ENCODE measurements at regions not wholly inside any gene's neighbourhood (a gene's known extent, or its start where the extent isn't known, plus 50 kb on each side); places are given as distances from the start of the nearest gene placed in this dataset.
"Not testable (repeated sequence)": the region's sequence is repeated elsewhere in the genome, so short reads cannot be mapped to it uniquely, and the experiment has no call there.

DNA sequence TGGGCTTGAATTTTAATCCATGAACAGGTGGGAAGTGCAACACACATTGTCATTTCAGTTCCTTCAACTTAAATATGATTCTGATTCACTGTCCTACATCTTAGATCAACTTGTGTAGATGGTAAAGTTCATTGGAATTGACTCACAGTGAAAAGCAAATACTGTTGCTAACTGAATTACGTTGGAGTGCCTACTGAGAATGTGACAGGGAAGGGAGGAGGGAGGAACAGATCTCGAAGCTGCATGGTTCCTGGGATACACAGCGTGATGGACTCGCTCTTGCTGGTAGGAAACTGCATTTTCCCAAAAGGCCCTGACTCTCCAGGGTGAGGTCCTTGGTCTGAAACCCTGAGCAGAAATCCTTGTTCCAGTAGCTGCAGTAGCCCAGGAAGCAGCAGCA lies 284.2 kb downstream of the USP46 start:
- TF ChIP-seq, protein P1, sequence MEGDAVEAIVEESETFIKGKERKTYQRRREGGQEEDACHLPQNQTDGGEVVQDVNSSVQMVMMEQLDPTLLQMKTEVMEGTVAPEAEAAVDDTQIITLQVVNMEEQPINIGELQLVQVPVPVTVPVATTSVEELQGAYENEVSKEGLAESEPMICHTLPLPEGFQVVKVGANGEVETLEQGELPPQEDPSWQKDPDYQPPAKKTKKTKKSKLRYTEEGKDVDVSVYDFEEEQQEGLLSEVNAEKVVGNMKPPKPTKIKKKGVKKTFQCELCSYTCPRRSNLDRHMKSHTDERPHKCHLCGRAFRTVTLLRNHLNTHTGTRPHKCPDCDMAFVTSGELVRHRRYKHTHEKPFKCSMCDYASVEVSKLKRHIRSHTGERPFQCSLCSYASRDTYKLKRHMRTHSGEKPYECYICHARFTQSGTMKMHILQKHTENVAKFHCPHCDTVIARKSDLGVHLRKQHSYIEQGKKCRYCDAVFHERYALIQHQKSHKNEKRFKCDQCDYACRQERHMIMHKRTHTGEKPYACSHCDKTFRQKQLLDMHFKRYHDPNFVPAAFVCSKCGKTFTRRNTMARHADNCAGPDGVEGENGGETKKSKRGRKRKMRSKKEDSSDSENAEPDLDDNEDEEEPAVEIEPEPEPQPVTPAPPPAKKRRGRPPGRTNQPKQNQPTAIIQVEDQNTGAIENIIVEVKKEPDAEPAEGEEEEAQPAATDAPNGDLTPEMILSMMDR (IDR thresholded peaks at IDR 0.05; ENCODE audit: borderline replicate concordance, insufficient read depth, low read depth, low read length): no peak

DNA sequence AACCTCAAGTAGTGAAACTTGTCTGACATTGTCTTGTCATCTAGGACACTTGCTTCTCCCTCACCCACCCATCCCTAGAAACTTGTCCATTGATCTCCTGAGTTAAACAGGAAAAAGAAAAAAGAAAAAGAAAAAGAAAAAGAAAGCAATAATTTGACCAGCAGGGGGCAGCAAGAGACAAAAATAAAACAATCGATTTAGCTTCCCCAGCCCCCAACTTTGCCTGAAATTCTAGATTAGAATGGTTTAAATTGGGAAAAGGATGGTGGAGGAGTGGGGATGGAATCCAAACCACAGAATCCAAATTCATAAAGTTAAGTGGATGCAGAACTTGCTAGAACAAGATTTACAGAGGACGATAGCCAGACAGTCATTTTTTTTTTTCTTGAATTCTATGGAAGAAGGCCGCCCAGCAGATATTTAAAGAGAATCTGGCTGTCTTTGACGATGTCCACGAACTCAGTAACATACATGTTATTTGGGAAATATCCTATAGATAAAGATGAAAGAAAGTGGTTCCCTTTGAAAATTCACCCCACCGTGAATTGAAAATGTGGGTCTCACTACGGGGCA lies 282.9 kb downstream of the USP46 start:
- no peak overlapping the region for H3K4me3 ChIP-seq (ENCODE audit: low read depth, low read length)
- TF ChIP-seq, protein P1 (IDR thresholded peaks at IDR 0.05; ENCODE audit: borderline replicate concordance, insufficient read depth, low read depth, low read length): peak; percentile 29; the same call in 1 of the 2 replicates

More for the DNA sequence above, 284.2 kb downstream of the USP46 start:
- no peak overlapping the region for H3K4me3 ChIP-seq (ENCODE audit: low read depth, low read length)

- no peak overlapping the region for H3K4me3 ChIP-seq (ENCODE audit: low read depth, low read length)
- TF ChIP-seq, protein P1 (IDR thresholded peaks at IDR 0.05; ENCODE audit: borderline replicate concordance, insufficient read depth, low read depth, low read length): no peak
Measured at GRCh38 chr4:52377563-52377962, 281.5 kb downstream of the USP46 start.

DNA sequence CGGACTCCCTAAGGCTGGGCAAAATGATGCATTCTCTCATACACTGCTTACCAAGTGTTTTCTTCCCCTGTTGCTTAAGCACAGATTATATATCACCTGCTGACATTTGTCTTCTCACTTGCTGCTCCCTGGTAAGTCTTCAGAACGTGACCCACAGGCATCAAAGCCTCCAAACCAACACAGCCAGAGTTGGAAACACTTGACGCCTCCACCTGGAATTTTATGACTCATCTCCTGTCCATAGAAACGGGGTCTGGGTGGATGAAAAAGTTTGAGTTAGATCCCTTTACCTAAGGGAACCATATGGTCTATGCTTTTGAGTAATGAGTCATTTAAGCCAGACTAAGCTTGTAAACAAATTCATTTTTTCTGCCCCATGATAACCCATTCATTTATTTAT lies 251.6 kb downstream of the USP46 start:
- H3K4me3 ChIP-seq (ENCODE audit: low read depth, low read length): no peak overlapping the region
- TF ChIP-seq, protein P1 (IDR thresholded peaks at IDR 0.05; ENCODE audit: borderline replicate concordance, insufficient read depth, low read depth, low read length): no peak

DNA sequence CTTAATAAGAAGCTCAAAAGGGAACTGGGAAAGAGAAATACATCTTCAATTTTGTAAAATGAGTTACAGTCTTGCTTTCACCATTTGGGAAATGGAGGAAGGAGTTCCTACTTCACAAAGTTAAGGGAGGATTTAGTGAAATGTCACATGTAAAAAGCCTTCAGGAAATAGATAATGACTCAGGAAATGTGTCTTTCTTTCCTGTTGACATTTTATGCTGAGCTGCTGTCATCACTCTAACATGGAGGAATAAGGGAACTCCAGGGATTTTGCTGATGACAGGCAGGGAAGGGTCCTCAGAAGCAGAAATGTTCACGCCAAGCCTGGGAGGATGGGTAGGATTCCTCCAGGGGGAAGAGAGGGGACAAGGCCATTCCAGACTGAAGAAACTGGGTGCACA lies 251.1 kb downstream of the USP46 start:
- H3K4me3 ChIP-seq (ENCODE audit: low read depth, low read length): no peak overlapping the region

DNA sequence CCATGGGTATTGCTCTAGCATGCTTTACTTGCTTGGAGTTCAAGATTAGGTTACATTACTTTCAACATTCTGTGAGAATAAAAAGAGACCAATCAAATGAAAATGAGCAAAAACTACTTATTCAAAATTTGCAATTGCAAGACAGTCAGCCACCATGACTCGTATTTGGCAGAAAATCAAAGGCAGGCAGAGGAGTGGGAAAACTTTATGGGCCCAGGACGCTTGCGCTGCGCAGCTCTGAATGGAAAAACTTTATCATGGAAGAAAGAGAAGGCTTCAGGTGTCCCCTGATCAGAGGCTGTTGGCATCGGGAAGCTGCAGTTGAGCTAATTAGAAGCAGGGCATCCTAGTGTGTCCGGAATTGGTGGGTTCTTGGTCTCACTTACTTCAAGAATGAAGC lies 250.6 kb downstream of the USP46 start:
- TF ChIP-seq, protein P1 (IDR thresholded peaks at IDR 0.05; ENCODE audit: borderline replicate concordance, insufficient read depth, low read depth, low read length): no peak
- no peak overlapping the region for H3K4me3 ChIP-seq (ENCODE audit: low read depth, low read length)

More for the DNA sequence above, 251.1 kb downstream of the USP46 start:
- TF ChIP-seq, protein P1 (IDR thresholded peaks at IDR 0.05; ENCODE audit: borderline replicate concordance, insufficient read depth, low read depth, low read length): no peak

DNA sequence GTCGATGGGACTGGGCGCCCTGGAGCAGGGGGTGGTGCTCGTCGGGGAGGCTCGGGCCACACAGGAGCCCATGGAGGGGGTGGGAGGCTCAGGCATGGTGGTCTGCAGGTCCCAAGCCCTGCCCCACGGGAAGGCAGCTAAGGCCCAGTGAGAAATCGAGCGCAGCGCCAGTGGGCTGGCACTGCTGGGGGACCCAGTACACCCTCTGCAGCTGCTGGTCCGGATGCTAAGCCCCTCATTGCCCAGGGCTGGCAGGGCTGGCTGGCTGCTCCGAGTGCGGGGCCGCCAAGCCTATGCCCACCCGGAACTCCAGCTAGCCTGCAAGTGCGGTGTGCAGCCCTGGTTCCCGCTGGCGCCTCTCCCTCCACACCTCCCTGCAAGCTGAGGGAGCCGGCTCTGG lies 249.3 kb downstream of the USP46 start:
- H3K4me3 ChIP-seq (ENCODE audit: low read depth, low read length): not testable (repeated sequence)

GRCh38 chr4:52410971-52411370 lies 248.1 kb downstream of the USP46 start:
- no peak overlapping the region for H3K4me3 ChIP-seq (ENCODE audit: low read depth, low read length)
- TF ChIP-seq, protein P1 (IDR thresholded peaks at IDR 0.05; ENCODE audit: borderline replicate concordance, insufficient read depth, low read depth, low read length): no peak

All from GM12875 (cell line).